Stimulated activated naive CD8-positive, alpha-beta T cell treated with anti-CD3 and anti-CD28 coated beads, Interleukin-15, Interleukin-2, amounts not matched to agents 100 ng/mL and 50 ng/mL, for 24 hours (primary cell): ENCODE measurements at regions not wholly inside any gene's neighbourhood (a gene's known extent, or its start where the extent isn't known, plus 50 kb on each side); places are given as distances from the start of the nearest gene placed in this dataset.

Experiments used
- H3K27ac Mint-ChIP-seq: one replicate; pipeline ENCODE4 v1.8.0; 2021; ENCODE audit warnings: mild to moderate bottlenecking, mixed read lengths
- H3K27me3 Mint-ChIP-seq: one replicate; pipeline ENCODE4 v1.8.0; 2021; ENCODE audit warnings: mixed read lengths
- H3K36me3 Mint-ChIP-seq: one replicate; pipeline ENCODE4 v1.8.0; 2021; ENCODE audit warnings: low read depth, mixed read lengths
- H3K4me1 Mint-ChIP-seq: one replicate; pipeline ENCODE4 v1.8.0; 2021; ENCODE audit warnings: low read depth, mixed read lengths
- H3K4me3 Mint-ChIP-seq: one replicate; pipeline ENCODE4 v1.8.0; 2021; ENCODE audit warnings: mild to moderate bottlenecking, mixed read lengths
- H3K9me3 Mint-ChIP-seq: one replicate; pipeline ENCODE4 v1.8.0; 2021; ENCODE audit warnings: mixed read lengths

GRCh38 chr10:33719005-33719703 lies 384.7 kb upstream of the NRP1 start:
- Mint-ChIP-seq H3K36me3 (no peaks in the 10 kb centered on the region), H3K27ac (no peak overlapping the region), H3K9me3 (no peaks in the 10 kb centered on the region), H3K27me3 (peaks cover 10% of the 10 kb centered on the region), H3K4me1 (no peaks in the 10 kb centered on the region), H3K4me3 (no peak overlapping the region)

GRCh38 chr10:33716501-33717267 lies 382.2 kb upstream of the NRP1 start:
- H3K27ac Mint-ChIP-seq = no peak overlapping the region
- no peaks in the 10 kb centered on the region for H3K9me3 Mint-ChIP-seq
- peaks cover 17% of the 10 kb centered on the region for H3K27me3 Mint-ChIP-seq
- H3K4me1 Mint-ChIP-seq = no peaks in the 10 kb centered on the region
- H3K4me3 Mint-ChIP-seq = no peak overlapping the region
- no peaks in the 10 kb centered on the region for H3K36me3 Mint-ChIP-seq

- Mint-ChIP-seq H3K4me1 (no peaks in the 10 kb centered on the region), H3K4me3 (no peak overlapping the region), H3K36me3 (no peaks in the 10 kb centered on the region), H3K27me3 (peaks cover 17% of the 10 kb centered on the region), H3K27ac (no peak overlapping the region), H3K9me3 (no peaks in the 10 kb centered on the region)
These were observed 381.0 kb upstream of the NRP1 start for GRCh38 chr10:33715303-33715975.

DNA sequence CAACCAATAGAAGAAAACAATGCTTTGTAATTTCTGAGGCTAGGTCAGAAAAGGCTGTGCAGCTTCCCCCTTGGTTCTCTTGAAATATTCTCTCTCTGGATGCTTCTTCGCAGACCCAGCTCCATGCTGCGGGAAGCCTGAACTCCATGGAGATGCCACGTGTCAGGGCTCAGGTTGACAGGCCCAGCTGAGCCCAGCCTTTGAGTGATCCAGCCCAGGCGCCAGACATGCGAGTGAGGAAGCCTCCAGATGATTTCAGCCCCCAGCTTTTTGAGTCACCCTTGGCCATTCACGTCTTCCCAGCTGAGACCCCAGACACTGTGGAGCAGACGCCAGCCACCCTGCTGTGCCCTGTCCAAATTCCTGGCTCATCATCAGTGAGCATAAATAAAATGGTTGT lies 378.4 kb upstream of the NRP1 start:
- Mint-ChIP-seq H3K27me3 (peaks cover 17% of the 10 kb centered on the region), H3K4me1 (no peaks in the 10 kb centered on the region), H3K4me3 (no peak overlapping the region), H3K27ac (no peak overlapping the region), H3K36me3 (no peaks in the 10 kb centered on the region), H3K9me3 (no peaks in the 10 kb centered on the region)

DNA sequence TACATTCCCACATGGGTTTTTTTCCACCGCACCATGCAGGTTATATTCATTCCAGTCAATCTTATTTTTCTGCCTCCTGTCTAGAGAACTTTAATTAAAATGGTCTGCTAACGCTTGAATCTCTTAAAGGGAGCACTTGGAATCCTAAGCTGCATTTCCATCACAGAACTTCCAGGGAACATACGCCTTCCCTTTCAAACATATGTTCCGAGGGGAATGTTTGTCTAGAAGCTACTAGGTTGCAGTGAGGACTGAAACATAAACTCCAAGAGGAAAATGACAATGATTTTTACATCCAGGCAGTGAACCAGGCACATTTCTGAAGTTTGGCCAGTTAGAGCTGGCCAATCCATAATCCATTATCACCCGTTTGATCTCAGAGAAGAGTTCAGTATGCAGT lies 375.5 kb upstream of the NRP1 start:
- Mint-ChIP-seq H3K4me3 (no peak overlapping the region), H3K4me1 (no peaks in the 10 kb centered on the region), H3K27ac (no peak overlapping the region), H3K27me3 (peaks cover 11% of the 10 kb centered on the region), H3K36me3 (no peaks in the 10 kb centered on the region), H3K9me3 (no peaks in the 10 kb centered on the region)

GRCh38 chr10:33709008-33709753 lies 374.7 kb upstream of the NRP1 start:
- H3K4me3 Mint-ChIP-seq = no peak overlapping the region
- no peaks in the 10 kb centered on the region for H3K9me3 Mint-ChIP-seq
- H3K36me3 Mint-ChIP-seq = no peaks in the 10 kb centered on the region
- H3K27me3 Mint-ChIP-seq = peaks cover 11% of the 10 kb centered on the region
- no peak overlapping the region for H3K27ac Mint-ChIP-seq
- no peaks in the 10 kb centered on the region for H3K4me1 Mint-ChIP-seq

DNA sequence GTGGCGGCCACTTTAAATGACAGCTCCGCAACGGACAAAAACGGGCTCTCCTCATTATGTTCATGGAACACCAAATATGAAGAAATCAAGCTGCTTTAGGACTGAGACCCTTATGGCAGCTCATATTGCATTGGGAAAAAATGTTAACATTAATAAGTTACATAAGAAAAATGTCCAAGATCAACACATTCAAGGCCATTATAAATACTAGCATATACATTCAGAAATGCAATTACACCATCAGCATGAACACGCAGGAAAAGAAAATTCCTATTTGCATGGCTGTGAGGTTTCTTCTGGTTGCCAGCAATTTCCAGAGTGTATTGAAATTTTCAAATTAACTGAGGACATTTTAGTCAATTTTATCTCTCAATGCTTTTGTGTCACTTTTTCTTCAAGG lies 374.1 kb upstream of the NRP1 start:
- Mint-ChIP-seq H3K4me3 (no peak overlapping the region), H3K27ac (no peak overlapping the region), H3K27me3 (peaks cover 11% of the 10 kb centered on the region), H3K9me3 (no peaks in the 10 kb centered on the region), H3K36me3 (no peaks in the 10 kb centered on the region), H3K4me1 (no peaks in the 10 kb centered on the region)

DNA sequence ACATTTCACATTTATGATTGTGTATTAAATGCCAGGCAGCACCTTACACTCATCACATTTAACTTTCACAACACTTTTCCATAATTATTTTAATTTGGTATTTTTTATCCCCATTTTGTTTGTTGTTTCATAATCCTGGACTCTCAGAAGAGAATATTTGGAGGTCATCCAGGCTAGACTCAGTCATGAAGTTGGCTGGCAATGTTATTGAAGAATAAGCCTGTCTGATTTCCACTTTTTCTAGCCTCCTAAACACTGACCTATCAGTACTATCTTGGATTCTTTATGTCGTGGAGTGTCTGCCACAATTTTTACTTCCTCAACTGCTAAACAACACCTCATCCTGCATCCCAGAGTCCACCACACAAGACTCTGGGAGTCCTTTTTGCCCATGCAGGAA lies 372.3 kb upstream of the NRP1 start:
- H3K4me3 Mint-ChIP-seq = no peak overlapping the region
- H3K27me3 Mint-ChIP-seq = peaks cover 11% of the 10 kb centered on the region
- no peaks in the 10 kb centered on the region for H3K9me3 Mint-ChIP-seq
- H3K36me3 Mint-ChIP-seq = no peaks in the 10 kb centered on the region
- H3K27ac Mint-ChIP-seq = no peak overlapping the region
- H3K4me1 Mint-ChIP-seq = no peaks in the 10 kb centered on the region

GRCh38 chr10:33706191-33706590 lies 371.7 kb upstream of the NRP1 start:
- no peak overlapping the region for H3K4me3 Mint-ChIP-seq
- no peaks in the 10 kb centered on the region for H3K4me1 Mint-ChIP-seq
- no peaks in the 10 kb centered on the region for H3K9me3 Mint-ChIP-seq
- no peaks in the 10 kb centered on the region for H3K36me3 Mint-ChIP-seq
- peaks cover 11% of the 10 kb centered on the region for H3K27me3 Mint-ChIP-seq
- no peak overlapping the region for H3K27ac Mint-ChIP-seq

- no peaks in the 10 kb centered on the region for H3K4me1 Mint-ChIP-seq
- H3K27ac Mint-ChIP-seq = no peak overlapping the region
- H3K4me3 Mint-ChIP-seq = no peak overlapping the region
- H3K36me3 Mint-ChIP-seq = no peaks in the 10 kb centered on the region
- no peaks in the 10 kb centered on the region for H3K9me3 Mint-ChIP-seq
- peaks cover 19% of the 10 kb centered on the region for H3K27me3 Mint-ChIP-seq
These were observed 369.9 kb upstream of the NRP1 start for GRCh38 chr10:33704214-33704830.

- H3K4me1 Mint-ChIP-seq = no peaks in the 10 kb centered on the region
- H3K9me3 Mint-ChIP-seq = no peaks in the 10 kb centered on the region
- H3K4me3 Mint-ChIP-seq = no peak overlapping the region
- no peak overlapping the region for H3K27ac Mint-ChIP-seq
- H3K27me3 Mint-ChIP-seq = peaks cover 19% of the 10 kb centered on the region
- no peaks in the 10 kb centered on the region for H3K36me3 Mint-ChIP-seq
These were observed 369.2 kb upstream of the NRP1 start for GRCh38 chr10:33703501-33704213.

- H3K4me3 Mint-ChIP-seq = no peak overlapping the region
- no peaks in the 10 kb centered on the region for H3K36me3 Mint-ChIP-seq
- no peak overlapping the region for H3K27ac Mint-ChIP-seq
- H3K27me3 Mint-ChIP-seq = peaks cover 21% of the 10 kb centered on the region
- H3K9me3 Mint-ChIP-seq = peaks cover 15% of the 10 kb centered on the region
- H3K4me1 Mint-ChIP-seq = no peaks in the 10 kb centered on the region
These were observed 363.6 kb upstream of the NRP1 start for GRCh38 chr10:33698033-33698432.

DNA sequence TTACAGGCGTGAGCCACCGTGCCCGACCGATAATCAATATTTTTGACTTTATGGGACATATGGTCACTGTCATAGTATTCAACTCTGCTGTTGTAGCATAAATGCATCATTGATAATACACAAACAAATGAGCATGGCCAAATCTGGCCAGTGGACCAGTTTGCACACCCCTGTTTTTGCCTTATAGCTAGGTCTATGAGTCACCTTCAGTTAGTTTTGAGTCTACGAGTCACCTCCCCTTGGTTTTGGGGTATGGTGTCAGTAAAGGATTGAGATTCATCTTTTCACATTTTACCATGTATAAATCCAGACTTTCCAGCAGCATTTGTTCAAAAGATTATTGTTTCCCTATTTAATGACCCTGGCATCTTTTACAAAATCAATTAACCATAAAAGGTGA lies 362.5 kb upstream of the NRP1 start:
- H3K4me1 Mint-ChIP-seq = no peaks in the 10 kb centered on the region
- H3K4me3 Mint-ChIP-seq = no peak overlapping the region
- peaks cover 14% of the 10 kb centered on the region for H3K27me3 Mint-ChIP-seq
- no peaks in the 10 kb centered on the region for H3K36me3 Mint-ChIP-seq
- peaks cover 17% of the 10 kb centered on the region for H3K9me3 Mint-ChIP-seq
- H3K27ac Mint-ChIP-seq = no peak overlapping the region

- Mint-ChIP-seq H3K36me3 (no peaks in the 10 kb centered on the region), H3K4me1 (no peaks in the 10 kb centered on the region), H3K9me3 (peaks cover 24% of the 10 kb centered on the region), H3K27me3 (peaks cover 10% of the 10 kb centered on the region), H3K27ac (no peak overlapping the region), H3K4me3 (no peak overlapping the region)
These were observed 361.1 kb upstream of the NRP1 start for GRCh38 chr10:33695536-33695935.
